HL-60 (cell line): ENCODE measurements at regions not wholly inside any gene's neighbourhood (a gene's known extent, or its start where the extent isn't known, plus 50 kb on each side); places are given as distances from the start of the nearest gene placed in this dataset.

Experiments
- GABPA ChIP-seq: IDR thresholded peaks from 2 replicates; pipeline ENCODE4 v1.6.1; 2012; ENCODE audit warnings: low read depth
- POLR2AphosphoS5 ChIP-seq: IDR thresholded peaks from 2 replicates; pipeline ENCODE4 v1.6.1; 2012; ENCODE audit warnings: low read depth
- SPI1 ChIP-seq: IDR thresholded peaks from 2 replicates; pipeline ENCODE4 v1.6.1; 2012; ENCODE audit warnings: low read depth, mild to moderate bottlenecking, borderline replicate concordance
- TF ChIP-seq, protein P1 (sequence below): IDR thresholded peaks from one replicate; pipeline ENCODE4 v1.5.1; 2011; ENCODE audit warnings: low read length, control low read depth, inconsistent platforms; ENCODE audit not compliant: insufficient read depth
- TF ChIP-seq, protein P2 (sequence below): IDR thresholded peaks from 2 replicates; pipeline ENCODE4 v1.6.1; 2012; ENCODE audit warnings: low read depth; ENCODE audit not compliant: insufficient replicate concordance

DNA sequence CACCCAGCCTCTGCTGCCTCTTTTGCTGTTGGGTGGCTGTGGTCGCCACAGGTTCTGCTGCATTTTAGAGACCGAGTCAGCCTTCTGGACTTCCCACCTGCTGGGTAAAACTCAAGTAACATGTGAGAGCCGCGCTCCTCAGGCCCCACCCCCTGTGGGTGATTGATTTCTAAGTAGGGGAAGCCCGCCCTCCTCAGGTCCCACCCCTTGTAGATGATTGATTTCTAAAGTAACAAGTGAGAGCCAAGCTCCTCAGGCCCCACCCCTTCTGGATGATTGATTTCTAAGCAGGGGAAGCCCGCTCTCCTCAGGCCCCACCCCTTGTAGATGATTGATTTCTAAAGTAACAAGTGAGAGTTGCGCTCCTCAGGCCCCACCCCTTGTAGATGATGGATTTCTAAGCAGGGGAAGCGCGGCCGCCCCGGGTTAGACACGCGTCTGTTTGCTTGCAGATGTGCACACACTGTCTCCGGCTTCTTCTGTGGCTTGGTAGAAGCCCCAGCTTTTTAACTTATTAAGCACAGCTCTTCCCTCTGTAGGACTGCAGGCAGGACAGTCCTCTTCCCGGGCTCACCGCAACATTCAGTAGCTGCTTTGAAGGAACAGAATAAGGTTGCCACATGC, 83.4 kb downstream of the FAM43A start:
- TF ChIP-seq, protein P1, sequence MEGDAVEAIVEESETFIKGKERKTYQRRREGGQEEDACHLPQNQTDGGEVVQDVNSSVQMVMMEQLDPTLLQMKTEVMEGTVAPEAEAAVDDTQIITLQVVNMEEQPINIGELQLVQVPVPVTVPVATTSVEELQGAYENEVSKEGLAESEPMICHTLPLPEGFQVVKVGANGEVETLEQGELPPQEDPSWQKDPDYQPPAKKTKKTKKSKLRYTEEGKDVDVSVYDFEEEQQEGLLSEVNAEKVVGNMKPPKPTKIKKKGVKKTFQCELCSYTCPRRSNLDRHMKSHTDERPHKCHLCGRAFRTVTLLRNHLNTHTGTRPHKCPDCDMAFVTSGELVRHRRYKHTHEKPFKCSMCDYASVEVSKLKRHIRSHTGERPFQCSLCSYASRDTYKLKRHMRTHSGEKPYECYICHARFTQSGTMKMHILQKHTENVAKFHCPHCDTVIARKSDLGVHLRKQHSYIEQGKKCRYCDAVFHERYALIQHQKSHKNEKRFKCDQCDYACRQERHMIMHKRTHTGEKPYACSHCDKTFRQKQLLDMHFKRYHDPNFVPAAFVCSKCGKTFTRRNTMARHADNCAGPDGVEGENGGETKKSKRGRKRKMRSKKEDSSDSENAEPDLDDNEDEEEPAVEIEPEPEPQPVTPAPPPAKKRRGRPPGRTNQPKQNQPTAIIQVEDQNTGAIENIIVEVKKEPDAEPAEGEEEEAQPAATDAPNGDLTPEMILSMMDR, result no peak
- TF ChIP-seq, protein P2, sequence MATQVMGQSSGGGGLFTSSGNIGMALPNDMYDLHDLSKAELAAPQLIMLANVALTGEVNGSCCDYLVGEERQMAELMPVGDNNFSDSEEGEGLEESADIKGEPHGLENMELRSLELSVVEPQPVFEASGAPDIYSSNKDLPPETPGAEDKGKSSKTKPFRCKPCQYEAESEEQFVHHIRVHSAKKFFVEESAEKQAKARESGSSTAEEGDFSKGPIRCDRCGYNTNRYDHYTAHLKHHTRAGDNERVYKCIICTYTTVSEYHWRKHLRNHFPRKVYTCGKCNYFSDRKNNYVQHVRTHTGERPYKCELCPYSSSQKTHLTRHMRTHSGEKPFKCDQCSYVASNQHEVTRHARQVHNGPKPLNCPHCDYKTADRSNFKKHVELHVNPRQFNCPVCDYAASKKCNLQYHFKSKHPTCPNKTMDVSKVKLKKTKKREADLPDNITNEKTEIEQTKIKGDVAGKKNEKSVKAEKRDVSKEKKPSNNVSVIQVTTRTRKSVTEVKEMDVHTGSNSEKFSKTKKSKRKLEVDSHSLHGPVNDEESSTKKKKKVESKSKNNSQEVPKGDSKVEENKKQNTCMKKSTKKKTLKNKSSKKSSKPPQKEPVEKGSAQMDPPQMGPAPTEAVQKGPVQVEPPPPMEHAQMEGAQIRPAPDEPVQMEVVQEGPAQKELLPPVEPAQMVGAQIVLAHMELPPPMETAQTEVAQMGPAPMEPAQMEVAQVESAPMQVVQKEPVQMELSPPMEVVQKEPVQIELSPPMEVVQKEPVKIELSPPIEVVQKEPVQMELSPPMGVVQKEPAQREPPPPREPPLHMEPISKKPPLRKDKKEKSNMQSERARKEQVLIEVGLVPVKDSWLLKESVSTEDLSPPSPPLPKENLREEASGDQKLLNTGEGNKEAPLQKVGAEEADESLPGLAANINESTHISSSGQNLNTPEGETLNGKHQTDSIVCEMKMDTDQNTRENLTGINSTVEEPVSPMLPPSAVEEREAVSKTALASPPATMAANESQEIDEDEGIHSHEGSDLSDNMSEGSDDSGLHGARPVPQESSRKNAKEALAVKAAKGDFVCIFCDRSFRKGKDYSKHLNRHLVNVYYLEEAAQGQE, result no peak
- peak; percentile 69 for TF ChIP-seq POLR2AphosphoS5
- no peak for TF ChIP-seq GABPA
- TF ChIP-seq SPI1, result 0 out of 2 replicates have a peak, but pooled peaks have one; percentile 16
